Fibroblast of pulmonary artery (primary cell): ENCODE measurements at regions not wholly inside any gene's neighbourhood (a gene's known extent, or its start where the extent isn't known, plus 50 kb on each side); places are given as distances from the start of the nearest gene placed in this dataset.
A peak's percentile ranks its signal among the peaks of the same experiment; 100 is the strongest.
"Not testable (repeated sequence)": the region's sequence is repeated elsewhere in the genome, so short reads cannot be mapped to it uniquely, and the experiment has no call there.

ENCODE experiments used
- DNase-seq: peaks from one replicate; pipeline ENCODE4 v3.0.0-alpha.2; 2010; ENCODE audit warnings: low read depth
- H3K4me3 ChIP-seq: replicated peaks from 2 replicates; pipeline ENCODE4 v1.5.1; 2011; ENCODE audit warnings: low read depth, mild to moderate bottlenecking, control low read depth, low read length, moderate library complexity
- CTCF ChIP-seq: IDR thresholded peaks from 2 replicates; pipeline ENCODE4 v1.5.1; 2011; ENCODE audit warnings: mild to moderate bottlenecking, control low read depth, low read length, inconsistent platforms; ENCODE audit errors: missing control alignments

DNA sequence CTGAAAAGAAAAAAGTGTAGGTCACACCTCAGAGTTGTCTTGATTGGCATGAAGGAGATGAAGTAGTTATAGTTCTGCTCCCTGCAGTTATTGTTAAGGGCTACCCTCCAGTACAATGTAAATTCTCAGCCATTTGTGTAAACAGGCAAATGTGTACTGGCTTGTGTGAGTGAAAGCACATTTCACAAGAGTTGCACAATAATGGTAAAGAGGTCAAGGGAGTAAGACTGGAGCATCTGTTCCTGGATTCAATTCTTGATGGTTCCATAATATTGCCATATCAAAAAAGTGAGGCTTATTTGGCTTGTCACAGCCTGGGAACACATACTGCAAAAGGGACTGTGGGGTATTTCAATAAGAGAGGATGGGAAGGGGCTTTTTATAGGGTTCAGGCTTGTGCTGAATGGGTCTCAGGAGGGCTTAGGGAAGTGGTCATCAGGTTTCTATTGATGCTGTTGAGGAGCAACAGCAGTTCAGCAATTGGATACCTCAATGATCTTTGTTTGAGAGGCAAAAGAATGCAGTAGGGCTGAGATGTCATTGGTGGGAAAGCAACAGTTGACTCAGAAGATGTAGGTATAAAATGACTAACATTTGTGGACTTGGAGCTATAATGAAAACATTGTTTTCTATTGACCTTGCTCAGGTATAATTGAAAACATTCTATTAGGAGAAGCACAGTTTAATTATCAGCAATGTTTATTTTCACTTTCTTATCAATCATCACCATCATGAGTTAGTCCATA, 402.6 kb downstream of the BCKDHB start:
- no peak overlapping the region for H3K4me3 ChIP-seq
- peak; percentile 63 for DNase-seq
- TF ChIP-seq CTCF: no peak

DNA sequence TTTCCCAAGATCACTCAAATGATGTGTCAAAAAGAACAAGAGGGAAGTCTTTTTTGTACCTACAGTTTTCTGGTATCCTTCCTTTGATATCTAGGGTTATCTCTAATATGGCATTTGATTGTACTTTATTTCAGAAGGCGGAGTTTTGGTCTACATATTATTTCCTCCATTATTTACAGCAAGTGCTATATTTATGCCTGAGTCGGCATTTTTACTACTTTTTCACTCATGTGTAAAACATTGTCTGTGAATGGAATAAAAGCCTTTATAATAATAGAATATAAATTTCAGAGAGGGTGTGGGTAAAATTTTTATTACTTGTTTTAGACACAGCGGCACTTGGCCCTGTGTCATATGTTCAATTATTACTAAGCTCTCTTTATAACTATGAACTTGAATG, 398.4 kb downstream of the BCKDHB start:
- no peak overlapping the region for H3K4me3 ChIP-seq
- TF ChIP-seq CTCF: no peak
- DNase-seq: no peak

- H3K4me3 ChIP-seq: no peak overlapping the region
- DNase-seq: no peak
- TF ChIP-seq CTCF: no peak
Observed at GRCh38 chr6:80503660-80504059, 397.2 kb downstream of the BCKDHB start.

GRCh38 chr6:80502871-80503270, 396.4 kb downstream of the BCKDHB start:
- no peak overlapping the region for H3K4me3 ChIP-seq
- DNase-seq: no peak
- no peak for TF ChIP-seq CTCF

DNA sequence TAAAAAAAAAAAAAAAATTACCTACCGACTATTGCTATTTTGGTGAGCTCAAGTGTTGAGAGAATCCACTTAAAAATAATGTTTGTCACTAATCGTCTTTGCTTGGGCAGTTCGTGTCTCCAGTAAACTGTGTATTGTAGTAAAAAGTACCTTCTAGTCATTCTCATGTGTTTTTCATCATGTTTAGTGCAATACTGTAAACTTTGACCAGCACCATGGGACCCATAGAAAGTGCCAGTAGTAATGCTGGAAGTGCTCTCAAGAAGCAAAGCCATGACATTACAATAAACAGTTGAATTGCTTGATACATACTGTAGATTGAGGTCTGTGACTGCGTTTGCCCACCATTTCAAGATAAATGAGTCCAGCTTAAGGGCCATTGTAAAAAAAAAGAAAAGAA, 395.2 kb downstream of the BCKDHB start:
- DNase-seq: no peak
- no peak for TF ChIP-seq CTCF
- no peak overlapping the region for H3K4me3 ChIP-seq

DNA sequence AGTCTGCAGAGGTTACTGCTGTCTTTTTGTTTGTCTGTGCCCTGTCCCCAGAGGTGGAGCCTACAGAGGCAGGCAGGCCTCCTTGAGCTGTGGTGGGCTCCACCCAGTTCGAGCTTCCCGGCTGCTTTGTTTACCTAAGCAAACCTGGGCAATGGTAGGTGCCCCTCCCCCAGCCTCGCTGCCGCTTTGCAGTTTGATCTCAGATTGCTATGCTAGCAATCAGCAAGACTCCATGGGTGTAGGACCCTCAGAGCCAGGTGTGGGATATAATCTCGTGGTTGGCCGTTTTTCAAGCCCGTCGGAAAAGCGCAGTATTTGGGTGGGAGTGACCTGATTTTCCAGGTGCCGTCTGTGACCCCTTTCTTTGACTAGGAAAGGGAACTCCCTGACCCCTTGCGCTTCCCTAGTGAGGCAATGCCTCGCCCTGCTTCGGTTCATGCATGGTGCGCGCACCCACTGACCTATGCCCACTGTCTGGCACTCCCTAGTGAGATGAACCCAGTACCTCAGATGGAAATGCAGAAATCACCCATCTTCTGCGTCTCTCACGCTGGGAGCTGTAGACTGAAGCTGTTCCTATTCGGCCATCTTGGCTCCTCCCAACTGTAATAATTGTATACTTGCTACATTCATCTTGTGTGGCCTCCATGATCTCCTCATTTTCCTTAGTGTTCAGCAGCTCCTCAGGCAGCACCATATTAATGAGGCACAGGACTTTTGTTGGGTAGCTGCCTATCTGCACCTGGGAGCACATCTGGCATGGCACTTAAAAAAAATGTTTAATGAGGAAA, 391.4 kb downstream of the BCKDHB start:
- not testable (repeated sequence) for H3K4me3 ChIP-seq, DNase-seq

DNA sequence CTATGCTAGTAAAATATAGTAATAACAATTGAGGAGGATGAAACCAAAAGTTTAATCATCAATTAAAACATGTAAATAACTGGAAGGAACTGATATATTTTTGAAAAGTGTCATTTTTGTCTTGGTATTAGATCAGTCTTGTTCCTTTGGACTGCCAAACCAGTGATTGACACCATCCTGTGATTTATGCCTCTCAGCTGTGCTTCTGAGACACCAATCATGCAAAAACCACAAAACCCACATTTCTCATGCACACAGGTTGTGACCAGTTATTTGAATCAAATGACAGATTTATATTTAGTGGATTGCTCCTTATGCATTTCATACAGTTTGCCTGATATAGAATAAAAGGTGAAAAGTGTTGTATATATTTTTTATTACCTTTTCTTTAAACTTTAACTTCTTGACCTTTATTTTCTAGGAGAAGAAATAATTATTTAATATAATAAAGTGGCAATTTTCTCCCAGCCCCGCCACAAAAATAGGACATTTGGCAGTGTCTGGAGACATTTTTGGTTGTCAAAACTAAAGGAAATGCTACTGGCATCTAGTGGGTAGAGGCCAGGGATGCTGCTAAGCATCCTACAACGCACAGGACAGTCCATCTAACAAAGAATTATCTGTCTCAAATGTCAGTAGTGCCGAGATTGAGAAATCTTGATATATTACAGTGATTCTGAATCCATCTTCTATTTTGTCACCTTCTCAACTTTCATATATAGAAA, 383.6 kb downstream of the BCKDHB start:
- H3K4me3 ChIP-seq: no peak overlapping the region
- TF ChIP-seq CTCF: no peak
- DNase-seq: no peak
